GM11168 (cell line): ENCODE measurements at regions not wholly inside any gene's neighbourhood (a gene's known extent, or its start where the extent isn't known, plus 50 kb on each side); places are given as distances from the start of the nearest gene placed in this dataset.

Source experiments
- in situ Hi-C: fragments of 300-500 bp; cut with MboI; formaldehyde crosslinking; loops from one replicate; pipeline ENCODE4 v1.12.0; 2022; ENCODE audit warnings: low sequenced_read_pairs; ENCODE audit not compliant: unreplicated experiment

- in situ Hi-C loops, result no loop called here
Observed at GRCh38 chr5:65068410-65068809, 299.7 kb downstream of the CWC27 start.

- in situ Hi-C loops, result loop anchor here (10.0 kb wide), 1 partner anchor 415 kb away; the partner anchor contains the start of gene ADAMTS6
Observed at GRCh38 chr5:65070026-65070425, 301.3 kb downstream of the CWC27 start.

- in situ Hi-C loops, result loop anchor here (10.0 kb wide), 1 partner anchor 412 kb away; the partner anchor contains the start of gene ADAMTS6
Observed at GRCh38 chr5:65072850-65073249, 304.1 kb downstream of the CWC27 start.

DNA sequence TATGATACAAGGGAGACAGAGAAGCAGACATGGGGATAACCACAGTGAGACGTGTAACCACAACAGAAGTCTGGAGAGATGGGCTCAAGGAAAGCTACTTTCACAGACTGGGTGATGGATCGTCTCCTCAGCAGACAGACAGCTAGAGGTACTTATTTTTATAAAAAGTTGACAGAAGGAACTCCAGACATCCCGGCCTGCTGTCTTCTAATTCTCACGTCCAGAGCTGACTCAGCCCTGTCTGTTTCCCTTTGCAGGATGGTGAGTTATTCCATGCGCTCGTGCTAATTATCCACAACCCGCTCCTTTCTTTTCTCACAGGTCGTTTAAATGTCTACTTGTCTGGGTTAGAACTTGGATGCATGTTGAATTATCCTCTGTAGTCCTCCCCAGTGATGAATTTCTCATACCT lies 304.5 kb downstream of the CWC27 start:
- in situ Hi-C loops, result loop anchor here (10.0 kb wide), 1 partner anchor 412 kb away; the partner anchor contains the start of gene ADAMTS6

DNA sequence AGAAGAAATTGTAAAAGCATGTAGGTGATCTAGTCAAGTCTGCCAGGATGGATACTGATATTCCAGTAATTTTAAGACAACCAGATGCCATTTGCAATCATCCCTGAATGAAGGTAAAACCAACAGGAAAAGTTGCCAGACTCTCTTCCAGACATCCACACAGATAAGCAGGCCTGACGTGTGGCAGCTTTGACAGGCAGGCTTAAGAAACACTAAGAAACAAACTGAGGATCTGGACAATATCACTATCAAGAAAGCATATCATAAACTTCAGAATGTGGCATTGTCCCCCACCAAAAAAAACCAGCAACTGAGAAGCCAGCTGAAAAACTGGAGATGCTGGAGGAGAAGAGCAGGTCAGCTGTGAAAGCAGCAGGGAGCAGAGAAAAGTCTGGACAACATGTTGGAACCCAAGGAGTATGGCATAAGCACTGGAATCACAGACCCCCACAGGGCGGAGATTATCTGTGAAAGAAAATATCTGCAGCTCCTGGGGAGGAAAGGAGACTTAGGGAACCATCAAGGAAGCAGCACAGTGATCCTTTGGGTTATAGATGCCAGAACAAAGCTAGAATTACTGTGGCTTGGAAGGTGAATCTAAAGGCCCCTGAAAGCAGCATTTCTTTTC lies 307.0 kb downstream of the CWC27 start:
- in situ Hi-C loops, result loop anchor here (10.0 kb wide), 1 partner anchor 409 kb away; the partner anchor contains the start of gene ADAMTS6

DNA sequence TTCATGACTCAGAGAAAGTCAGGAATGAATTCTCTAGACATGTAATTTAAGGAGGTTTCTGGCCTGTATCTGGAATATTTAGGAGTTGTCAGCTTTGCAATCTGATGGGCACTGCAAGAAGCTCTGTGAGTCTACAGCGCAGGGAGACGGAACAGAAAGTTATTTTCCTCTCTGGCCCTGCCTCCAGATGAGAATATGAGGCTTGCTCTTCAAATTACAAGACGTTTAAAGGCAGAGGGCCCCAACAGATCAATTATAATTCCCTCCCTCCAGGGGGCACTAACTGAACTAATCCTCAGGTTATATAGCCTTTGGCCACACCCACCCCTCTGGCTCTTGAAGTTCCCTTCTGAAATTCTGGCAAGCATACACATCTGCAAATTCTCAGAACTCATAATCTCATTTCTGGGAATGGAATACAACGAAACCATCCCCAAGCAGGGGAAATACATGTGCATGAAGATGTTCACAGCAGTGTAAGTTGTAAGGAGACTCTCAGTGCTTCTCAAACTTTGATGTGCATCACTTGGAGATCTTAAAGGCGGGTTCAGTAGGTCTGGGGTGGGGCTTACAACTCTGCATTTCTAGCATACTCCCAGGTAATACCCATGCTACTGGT lies 307.6 kb downstream of the CWC27 start:
- in situ Hi-C loops, result loop anchor here (10.0 kb wide), 1 partner anchor 408 kb away; the partner anchor contains the start of gene ADAMTS6

GRCh38 chr5:65077653-65078052 lies 308.9 kb downstream of the CWC27 start:
- in situ Hi-C loops, result loop anchor here (10.0 kb wide), 1 partner anchor 407 kb away; the partner anchor contains the start of gene ADAMTS6

DNA sequence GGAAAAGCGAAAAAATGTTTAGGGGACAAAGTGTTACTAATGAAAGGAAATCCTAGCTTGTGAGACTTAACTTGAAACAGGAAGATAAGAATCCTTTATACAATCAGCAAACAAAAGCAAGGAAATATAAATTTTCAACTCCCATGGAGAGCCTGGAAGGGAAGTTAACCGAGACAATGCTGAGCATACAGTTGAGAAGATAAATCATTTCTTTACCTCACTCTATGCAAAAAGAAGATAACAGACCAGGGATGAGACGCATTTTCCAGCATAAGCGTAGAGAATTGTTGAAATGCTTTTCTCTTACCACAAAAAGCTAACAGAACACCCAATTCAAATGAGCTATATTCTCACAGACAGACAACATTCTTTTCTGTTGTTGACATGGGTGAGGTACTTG lies 309.6 kb downstream of the CWC27 start:
- in situ Hi-C loops, result loop anchor here (10.0 kb wide), 1 partner anchor 406 kb away; the partner anchor contains the start of gene ADAMTS6

DNA sequence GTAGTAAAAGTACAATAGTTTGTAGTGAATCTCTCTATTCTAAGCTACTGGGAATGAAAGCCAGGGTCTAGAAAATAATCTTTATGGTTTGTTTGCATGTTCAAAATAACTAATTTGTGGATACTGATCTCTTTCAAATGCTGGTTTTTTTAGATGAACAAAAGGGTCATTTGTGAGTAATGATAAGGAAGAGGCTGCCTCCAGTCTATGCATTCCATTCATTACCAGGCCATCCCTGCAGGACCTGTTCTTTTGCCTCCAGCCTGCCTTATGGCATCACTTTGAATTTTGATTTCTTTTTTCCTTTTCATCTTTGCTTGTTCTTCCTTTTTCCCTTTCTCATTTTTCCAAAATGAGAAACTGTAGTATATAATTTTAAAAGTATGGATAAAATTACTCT lies 312.3 kb downstream of the CWC27 start:
- in situ Hi-C loops, result no loop called here

DNA sequence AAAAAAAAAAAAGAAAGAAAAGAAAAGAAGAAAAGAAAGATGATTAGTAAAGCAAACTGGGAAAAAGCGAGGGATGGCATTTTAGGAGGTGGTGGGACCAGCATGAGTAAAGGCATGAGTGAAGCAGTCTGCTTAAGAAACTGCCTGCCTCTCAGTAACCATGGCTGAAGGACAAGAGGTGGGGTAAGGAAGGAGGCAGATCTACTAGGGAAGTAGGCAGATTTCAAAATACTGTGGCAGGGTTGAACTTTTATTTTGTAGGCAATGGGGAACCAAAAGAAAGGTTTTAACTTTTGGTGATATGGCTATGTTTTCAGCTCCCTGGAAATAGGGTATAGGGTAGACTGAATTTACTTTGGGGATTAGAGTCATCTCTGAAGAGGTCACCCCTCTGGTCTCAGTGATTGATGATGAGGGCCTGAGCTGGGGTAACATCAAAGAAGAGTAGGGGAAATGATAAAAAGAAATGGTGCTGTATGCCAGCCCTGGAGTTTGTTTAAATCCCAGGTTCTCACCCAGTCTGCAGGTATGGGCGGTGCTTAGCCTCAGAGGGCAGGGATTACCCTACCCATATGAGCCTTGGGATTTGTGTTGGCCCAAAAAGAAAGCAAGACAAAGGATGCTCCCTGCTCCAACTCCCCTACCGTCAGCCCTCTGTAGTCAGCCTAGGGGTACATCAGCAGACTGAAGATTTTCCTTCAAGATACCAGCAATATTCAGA lies 316.2 kb downstream of the CWC27 start:
- in situ Hi-C loops, result no loop called here

GRCh38 chr5:65085516-65085850 lies 316.8 kb downstream of the CWC27 start:
- in situ Hi-C loops, result no loop called here

DNA sequence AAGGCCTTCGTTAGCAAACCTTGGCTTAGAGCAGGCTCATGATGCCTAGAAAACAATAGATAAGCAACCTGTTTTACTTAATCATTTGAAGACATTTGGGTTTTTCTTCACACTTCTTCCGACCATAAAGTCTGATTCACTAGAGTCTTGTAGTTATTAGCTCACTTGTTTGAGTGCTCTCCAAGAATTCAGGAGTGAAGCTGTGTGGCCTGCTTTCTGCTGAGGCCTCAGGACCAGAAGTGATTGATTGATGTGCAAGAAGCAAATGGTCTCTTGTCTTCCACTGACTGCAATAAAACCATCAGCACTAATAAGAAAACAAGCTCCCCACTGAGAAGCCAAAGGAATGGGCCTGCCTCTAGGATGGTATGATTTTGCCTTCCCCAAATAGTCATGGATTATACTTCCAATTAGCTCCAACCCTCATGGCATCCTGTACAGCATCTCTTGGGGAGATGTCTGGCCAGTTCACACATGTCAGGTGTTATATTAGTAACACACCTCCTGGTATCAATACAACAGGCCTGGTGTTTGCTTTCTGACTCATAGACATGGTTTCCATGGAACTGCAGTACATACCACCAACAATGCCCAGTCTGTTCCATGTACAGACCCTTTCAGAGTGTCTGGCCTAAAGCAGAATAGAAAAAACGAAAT lies 317.6 kb downstream of the CWC27 start:
- in situ Hi-C loops, result no loop called here

DNA sequence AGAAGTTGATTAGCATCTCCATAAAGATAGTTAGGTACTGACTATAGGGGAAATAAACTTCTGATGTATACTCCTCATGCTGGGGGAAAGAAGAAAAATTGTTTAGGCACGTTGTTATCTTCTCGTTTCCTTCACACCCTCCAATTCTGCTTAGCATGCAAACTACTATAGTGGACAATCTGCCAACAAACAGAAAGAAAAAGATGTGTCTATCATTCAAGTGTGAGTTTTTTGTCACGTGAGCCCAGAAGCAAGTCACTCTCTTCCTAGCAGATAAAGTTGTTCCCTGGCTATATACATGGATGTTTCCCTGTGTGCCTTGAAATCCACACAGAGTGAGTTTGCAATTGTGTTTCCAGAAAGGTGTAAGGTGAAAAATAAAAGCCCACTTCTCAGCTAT lies 318.4 kb downstream of the CWC27 start:
- in situ Hi-C loops, result no loop called here

DNA sequence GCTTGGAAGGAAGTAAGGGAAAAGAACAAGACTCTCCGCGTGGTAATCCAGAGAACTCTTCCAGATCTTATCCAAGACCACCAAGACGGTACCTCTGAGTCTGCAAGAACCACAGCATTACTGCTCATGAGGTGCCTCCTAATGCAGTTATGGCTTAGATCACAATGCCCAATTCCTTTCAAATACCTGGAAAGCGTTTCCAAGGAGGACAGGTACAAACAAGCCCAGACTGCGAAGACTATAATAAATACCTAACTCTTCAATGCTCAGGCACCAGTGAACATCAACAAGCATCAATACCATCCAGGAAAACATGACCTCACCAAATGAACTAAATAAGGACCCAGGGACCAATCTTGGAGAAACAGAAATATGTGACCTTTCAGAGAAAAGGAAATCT lies 325.5 kb downstream of the CWC27 start:
- in situ Hi-C loops, result no loop called here

- in situ Hi-C loops, result no loop called here
Observed at GRCh38 chr5:65098393-65098792, 329.7 kb downstream of the CWC27 start.
